ENCODE measurements at regions not wholly inside any gene's neighbourhood (a gene's known extent, or its start where the extent isn't known, plus 50 kb on each side); places are given as distances from the start of the nearest gene placed in this dataset.
"Not testable (repeated sequence)": the region's sequence is repeated elsewhere in the genome, so short reads cannot be mapped to it uniquely, and the experiment has no call there.

DNA sequence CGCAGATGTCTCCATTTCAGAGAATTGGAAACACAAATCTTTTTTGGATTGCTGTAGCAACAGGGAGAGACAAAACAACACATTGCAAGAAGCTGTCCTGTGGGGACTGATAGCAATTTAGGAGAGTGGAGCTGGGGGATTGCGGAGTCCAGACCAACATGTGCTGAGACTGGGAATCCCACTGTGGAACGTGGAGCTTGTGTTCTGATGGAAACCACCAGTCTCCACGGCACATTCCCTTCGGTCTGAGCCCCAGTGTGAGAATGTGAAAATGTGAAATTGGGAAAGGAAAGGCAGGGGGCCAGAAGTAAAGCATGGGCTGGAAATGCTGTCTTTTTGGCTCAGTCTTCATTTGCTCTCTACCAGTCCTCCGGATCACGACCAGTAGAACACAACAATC, 348.8 kb upstream of the TNC start:
- Histone ChIP-seq H3K79me2 (ENCODE audit: low read length) (no peaks in the 10 kb centered on the region), H3K9me2 (replicated peaks; ENCODE audit: insufficient read depth, low read length) (no peaks in the 10 kb centered on the region), H3K4me2 (ENCODE audit: low read depth, low read length, poor library complexity, severe bottlenecking) (no peak overlapping the region), H3K27ac (ENCODE audit: low read length) (no peak overlapping the region), H2AFZ (ENCODE audit: low read length) (no peak overlapping the region), H4K20me1 (ENCODE audit: insufficient read depth, low read depth, low read length) (no peaks in the 10 kb centered on the region), H3K9ac (ENCODE audit: low read length) (no peak overlapping the region), H3K36me3 (ENCODE audit: insufficient read depth, low read length) (no peaks in the 10 kb centered on the region), H3K4me1 (ENCODE audit: low read length) (no peaks in the 10 kb centered on the region), H3K4me3 (ENCODE audit: low read length) (no peak overlapping the region), H3K9me3 (ENCODE audit: low read length) (no peaks in the 10 kb centered on the region), H3K27me3 (ENCODE audit: low read length) (no peaks in the 10 kb centered on the region)
- DNase-seq: no peak

- Histone ChIP-seq H3K36me3 (ENCODE audit: insufficient read depth, low read length) (no peaks in the 10 kb centered on the region), H3K79me2 (ENCODE audit: low read length) (no peaks in the 10 kb centered on the region), H3K4me2 (ENCODE audit: low read depth, low read length, poor library complexity, severe bottlenecking) (no peak overlapping the region), H4K20me1 (ENCODE audit: insufficient read depth, low read depth, low read length) (no peaks in the 10 kb centered on the region), H3K4me3 (ENCODE audit: low read length) (no peak overlapping the region), H2AFZ (ENCODE audit: low read length) (no peak overlapping the region), H3K9me2 (replicated peaks; ENCODE audit: insufficient read depth, low read length) (no peaks in the 10 kb centered on the region), H3K27me3 (ENCODE audit: low read length) (no peaks in the 10 kb centered on the region), H3K4me1 (ENCODE audit: low read length) (no peaks in the 10 kb centered on the region), H3K9me3 (ENCODE audit: low read length) (no peaks in the 10 kb centered on the region), H3K27ac (ENCODE audit: low read length) (no peak overlapping the region), H3K9ac (ENCODE audit: low read length) (no peak overlapping the region)
- DNase-seq: no peak
Observed at GRCh38 chr9:115469841-115470240, 351.9 kb upstream of the TNC start.

- H3K27ac ChIP-seq (ENCODE audit: low read length); H3K4me1 ChIP-seq (ENCODE audit: low read length); H2AFZ ChIP-seq (ENCODE audit: low read length); DNase-seq; H3K4me2 ChIP-seq (ENCODE audit: low read depth, low read length, poor library complexity, severe bottlenecking); H3K9me2 ChIP-seq (replicated peaks; ENCODE audit: insufficient read depth, low read length); H3K9me3 ChIP-seq (ENCODE audit: low read length); H4K20me1 ChIP-seq (ENCODE audit: insufficient read depth, low read depth, low read length); H3K9ac ChIP-seq (ENCODE audit: low read length); H3K4me3 ChIP-seq (ENCODE audit: low read length); H3K36me3 ChIP-seq (ENCODE audit: insufficient read depth, low read length); H3K79me2 ChIP-seq (ENCODE audit: low read length); H3K27me3 ChIP-seq (ENCODE audit: low read length): not testable (repeated sequence)
Observed at GRCh38 chr9:115473032-115473431, 355.1 kb upstream of the TNC start.

DNA sequence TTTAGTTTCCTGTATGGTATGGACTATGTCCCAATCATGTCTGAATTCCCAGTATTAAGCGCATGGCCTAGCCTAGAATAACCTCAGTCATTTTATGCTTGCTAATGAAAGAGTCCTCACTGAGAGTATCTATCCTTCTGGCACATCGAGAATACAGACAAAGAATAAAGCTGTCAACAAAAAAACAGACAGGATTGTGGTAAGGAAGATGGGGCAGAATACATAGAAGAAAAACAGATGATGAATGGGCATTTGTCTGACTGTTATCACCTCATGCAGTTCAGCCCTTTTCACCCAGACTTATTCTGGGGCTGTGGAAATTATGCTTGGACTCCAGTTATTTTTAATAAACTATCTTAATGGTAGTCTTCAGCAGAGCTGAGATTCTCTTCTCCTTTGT, 363.8 kb upstream of the TNC start:
- H4K20me1 ChIP-seq (ENCODE audit: insufficient read depth, low read depth, low read length): no peaks in the 10 kb centered on the region
- no peak overlapping the region for H3K4me3 ChIP-seq (ENCODE audit: low read length)
- no peak overlapping the region for H3K9ac ChIP-seq (ENCODE audit: low read length)
- no peaks in the 10 kb centered on the region for H3K9me2 ChIP-seq (replicated peaks; ENCODE audit: insufficient read depth, low read length)
- no peak overlapping the region for H3K4me2 ChIP-seq (ENCODE audit: low read depth, low read length, poor library complexity, severe bottlenecking)
- no peaks in the 10 kb centered on the region for H3K79me2 ChIP-seq (ENCODE audit: low read length)
- H2AFZ ChIP-seq (ENCODE audit: low read length): no peak overlapping the region
- no peaks in the 10 kb centered on the region for H3K4me1 ChIP-seq (ENCODE audit: low read length)
- H3K27me3 ChIP-seq (ENCODE audit: low read length): no peaks in the 10 kb centered on the region
- no peaks in the 10 kb centered on the region for H3K9me3 ChIP-seq (ENCODE audit: low read length)
- H3K27ac ChIP-seq (ENCODE audit: low read length): no peak overlapping the region
- DNase-seq: no peak
- no peaks in the 10 kb centered on the region for H3K36me3 ChIP-seq (ENCODE audit: insufficient read depth, low read length)

DNA sequence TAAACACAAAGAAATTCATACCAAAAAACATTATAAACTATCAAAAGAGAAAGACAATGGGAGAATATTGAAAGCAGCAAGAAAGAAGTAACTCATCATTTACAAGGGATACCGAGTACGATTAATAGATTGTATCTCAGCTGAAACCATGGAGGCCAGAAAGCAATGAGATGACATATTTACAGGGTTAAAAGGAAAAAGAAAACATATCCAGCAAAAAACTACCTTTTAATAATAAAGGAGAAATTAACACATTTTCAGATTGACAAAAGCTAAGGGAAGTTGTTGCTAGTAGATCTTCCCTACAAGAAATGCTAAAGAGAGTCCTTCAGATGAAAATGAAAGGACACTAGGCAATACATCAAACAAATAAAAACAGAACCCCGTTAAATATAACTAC, 364.8 kb upstream of the TNC start:
- no peak overlapping the region for H3K4me3 ChIP-seq (ENCODE audit: low read length)
- no peak overlapping the region for H3K4me2 ChIP-seq (ENCODE audit: low read depth, low read length, poor library complexity, severe bottlenecking)
- H3K79me2 ChIP-seq (ENCODE audit: low read length): no peaks in the 10 kb centered on the region
- H2AFZ ChIP-seq (ENCODE audit: low read length): no peak overlapping the region
- no peak for DNase-seq
- no peaks in the 10 kb centered on the region for H3K36me3 ChIP-seq (ENCODE audit: insufficient read depth, low read length)
- H3K9me3 ChIP-seq (ENCODE audit: low read length): no peaks in the 10 kb centered on the region
- H4K20me1 ChIP-seq (ENCODE audit: insufficient read depth, low read depth, low read length): no peaks in the 10 kb centered on the region
- no peaks in the 10 kb centered on the region for H3K27me3 ChIP-seq (ENCODE audit: low read length)
- no peaks in the 10 kb centered on the region for H3K9me2 ChIP-seq (replicated peaks; ENCODE audit: insufficient read depth, low read length)
- H3K9ac ChIP-seq (ENCODE audit: low read length): no peak overlapping the region
- no peaks in the 10 kb centered on the region for H3K4me1 ChIP-seq (ENCODE audit: low read length)
- no peak overlapping the region for H3K27ac ChIP-seq (ENCODE audit: low read length)

GRCh38 chr9:115492869-115493268, 374.9 kb upstream of the TNC start:
- no peak for DNase-seq
- Histone ChIP-seq H3K27me3 (ENCODE audit: low read length) (no peaks in the 10 kb centered on the region), H3K27ac (ENCODE audit: low read length) (no peak overlapping the region), H3K9me2 (replicated peaks; ENCODE audit: insufficient read depth, low read length) (no peaks in the 10 kb centered on the region), H3K4me2 (ENCODE audit: low read depth, low read length, poor library complexity, severe bottlenecking) (no peak overlapping the region), H4K20me1 (ENCODE audit: insufficient read depth, low read depth, low read length) (no peaks in the 10 kb centered on the region), H3K36me3 (ENCODE audit: insufficient read depth, low read length) (no peaks in the 10 kb centered on the region), H3K4me3 (ENCODE audit: low read length) (no peak overlapping the region), H3K9ac (ENCODE audit: low read length) (no peak overlapping the region), H3K9me3 (ENCODE audit: low read length) (no peaks in the 10 kb centered on the region), H2AFZ (ENCODE audit: low read length) (no peak overlapping the region), H3K4me1 (ENCODE audit: low read length) (no peaks in the 10 kb centered on the region), H3K79me2 (ENCODE audit: low read length) (no peaks in the 10 kb centered on the region)

GRCh38 chr9:115494393-115494792, 376.4 kb upstream of the TNC start:
- no peak overlapping the region for H3K27ac ChIP-seq (ENCODE audit: low read length)
- H3K9me2 ChIP-seq (replicated peaks; ENCODE audit: insufficient read depth, low read length): no peaks in the 10 kb centered on the region
- no peak for DNase-seq
- no peaks in the 10 kb centered on the region for H3K9me3 ChIP-seq (ENCODE audit: low read length)
- H3K4me3 ChIP-seq (ENCODE audit: low read length): no peak overlapping the region
- H4K20me1 ChIP-seq (ENCODE audit: insufficient read depth, low read depth, low read length): no peaks in the 10 kb centered on the region
- no peak overlapping the region for H3K9ac ChIP-seq (ENCODE audit: low read length)
- no peaks in the 10 kb centered on the region for H3K4me1 ChIP-seq (ENCODE audit: low read length)
- H3K27me3 ChIP-seq (ENCODE audit: low read length): no peaks in the 10 kb centered on the region
- H2AFZ ChIP-seq (ENCODE audit: low read length): no peak overlapping the region
- no peaks in the 10 kb centered on the region for H3K36me3 ChIP-seq (ENCODE audit: insufficient read depth, low read length)
- no peaks in the 10 kb centered on the region for H3K79me2 ChIP-seq (ENCODE audit: low read length)
- H3K4me2 ChIP-seq (ENCODE audit: low read depth, low read length, poor library complexity, severe bottlenecking): no peak overlapping the region

DNA sequence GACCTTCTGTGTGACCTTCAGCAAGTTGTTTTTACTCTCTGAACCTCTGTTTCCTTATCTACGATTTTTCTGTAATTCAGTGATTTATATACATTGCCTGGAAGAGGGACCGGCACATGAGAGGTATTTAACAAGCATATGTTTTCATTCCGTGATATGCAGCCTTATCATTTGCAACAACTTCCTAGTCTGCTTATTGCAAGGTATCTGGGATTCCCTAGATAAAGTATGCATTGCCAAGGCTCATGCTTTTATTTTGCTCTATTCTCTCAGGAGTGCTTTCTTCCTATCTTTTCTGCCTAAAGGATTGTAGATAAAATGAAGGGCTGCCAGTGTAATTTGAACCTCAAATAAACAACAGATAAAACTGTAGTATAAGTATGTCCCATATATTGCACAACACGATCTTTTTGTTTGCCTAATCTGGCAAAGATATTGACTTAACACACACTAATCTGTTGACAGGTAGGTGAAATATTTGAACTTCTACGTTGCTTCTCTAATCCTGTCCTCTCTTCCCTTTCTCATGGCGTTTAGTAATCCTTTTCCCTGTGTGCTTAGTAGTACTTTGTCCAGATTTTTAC, 377.2 kb upstream of the TNC start:
- Histone ChIP-seq H3K9me2 (replicated peaks; ENCODE audit: insufficient read depth, low read length) (no peaks in the 10 kb centered on the region), H3K9me3 (ENCODE audit: low read length) (no peaks in the 10 kb centered on the region), H3K27ac (ENCODE audit: low read length) (no peak overlapping the region), H3K9ac (ENCODE audit: low read length) (no peak overlapping the region), H3K36me3 (ENCODE audit: insufficient read depth, low read length) (no peaks in the 10 kb centered on the region), H3K79me2 (ENCODE audit: low read length) (no peaks in the 10 kb centered on the region), H3K4me3 (ENCODE audit: low read length) (no peak overlapping the region), H3K4me2 (ENCODE audit: low read depth, low read length, poor library complexity, severe bottlenecking) (no peak overlapping the region), H3K27me3 (ENCODE audit: low read length) (no peaks in the 10 kb centered on the region), H4K20me1 (ENCODE audit: insufficient read depth, low read depth, low read length) (no peaks in the 10 kb centered on the region), H2AFZ (ENCODE audit: low read length) (no peak overlapping the region), H3K4me1 (ENCODE audit: low read length) (no peaks in the 10 kb centered on the region)
- no peak for DNase-seq

DNA sequence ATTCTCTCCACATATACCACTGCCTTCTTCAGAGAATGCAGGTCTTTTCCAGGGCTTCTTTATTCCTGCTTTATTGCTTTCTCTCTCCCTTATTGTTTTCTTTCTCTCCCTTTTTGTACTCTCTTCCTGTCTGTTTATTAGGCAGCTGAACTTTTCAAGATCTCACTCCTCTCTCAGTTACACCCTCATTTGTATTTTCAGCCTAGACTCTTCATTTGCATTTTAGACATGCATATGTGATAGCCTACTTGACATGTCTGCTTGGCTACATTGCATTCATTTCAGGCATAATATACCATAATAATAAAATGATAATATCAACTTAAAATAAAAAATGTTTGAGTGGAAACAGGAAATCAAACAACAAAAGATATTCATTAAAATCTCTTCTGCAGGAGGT, 377.9 kb upstream of the TNC start:
- Histone ChIP-seq H3K9ac (ENCODE audit: low read length) (no peak overlapping the region), H3K36me3 (ENCODE audit: insufficient read depth, low read length) (no peaks in the 10 kb centered on the region), H3K9me3 (ENCODE audit: low read length) (no peaks in the 10 kb centered on the region), H3K9me2 (replicated peaks; ENCODE audit: insufficient read depth, low read length) (no peaks in the 10 kb centered on the region), H3K27me3 (ENCODE audit: low read length) (no peaks in the 10 kb centered on the region), H3K4me1 (ENCODE audit: low read length) (no peaks in the 10 kb centered on the region), H2AFZ (ENCODE audit: low read length) (no peak overlapping the region), H3K4me3 (ENCODE audit: low read length) (no peak overlapping the region), H4K20me1 (ENCODE audit: insufficient read depth, low read depth, low read length) (no peaks in the 10 kb centered on the region), H3K79me2 (ENCODE audit: low read length) (no peaks in the 10 kb centered on the region), H3K27ac (ENCODE audit: low read length) (no peak overlapping the region), H3K4me2 (ENCODE audit: low read depth, low read length, poor library complexity, severe bottlenecking) (no peak overlapping the region)
- no peak for DNase-seq

Data from Karpas-422 (cell line).